GM23248 (cell line): ENCODE measurements at regions not wholly inside any gene's neighbourhood (a gene's known extent, or its start where the extent isn't known, plus 50 kb on each side); places are given as distances from the start of the nearest gene placed in this dataset.

ENCODE experiments used
- DNase-seq: peaks from one replicate; pipeline ENCODE4 v3.0.0-alpha.2; 2015
- H2AFZ ChIP-seq: fragments of 200-600 bp; sonication (generic); 2 replicates; pipeline ENCODE4 v1.6.1; 2016; ENCODE audit warnings: antibody characterized with exemption
- H3F3A ChIP-seq: fragments of 200-600 bp; sonication (generic); 2 replicates; pipeline ENCODE4 v1.6.1; 2016; ENCODE audit warnings: mild to moderate bottlenecking, antibody characterized with exemption, mixed run types; ENCODE audit not compliant: insufficient read depth
- H3K27ac ChIP-seq: fragments of 200-600 bp; sonication (generic); 2 replicates; pipeline ENCODE4 v1.5.1; 2016; ENCODE audit warnings: mild to moderate bottlenecking
- H3K27me3 ChIP-seq: fragments of 200-600 bp; sonication (generic); replicated peaks from 2 replicates; pipeline ENCODE4 v1.6.1; 2016; ENCODE audit warnings: mild to moderate bottlenecking; ENCODE audit not compliant: insufficient read depth
- H3K36me3 ChIP-seq: fragments of 200-600 bp; sonication (generic); 2 replicates; pipeline ENCODE4 v1.6.1; 2016; ENCODE audit warnings: low read depth, mild to moderate bottlenecking
- H3K4me1 ChIP-seq: fragments of 200-600 bp; sonication (generic); 2 replicates; pipeline ENCODE4 v1.6.1; 2016; ENCODE audit warnings: mild to moderate bottlenecking; ENCODE audit not compliant: insufficient read depth
- H3K4me2 ChIP-seq: fragments of 200-600 bp; sonication (generic); one replicate; pipeline ENCODE4 v1.6.1; 2016; ENCODE audit warnings: mild to moderate bottlenecking; ENCODE audit not compliant: unreplicated experiment
- H3K4me3 ChIP-seq: fragments of 200-600 bp; sonication (generic); 2 replicates; pipeline ENCODE4 v1.5.1; 2016; ENCODE audit warnings: mild to moderate bottlenecking
- H3K79me2 ChIP-seq: fragments of 200-600 bp; sonication (generic); 2 replicates; pipeline ENCODE4 v1.6.1; 2016; ENCODE audit warnings: mild to moderate bottlenecking; ENCODE audit not compliant: insufficient read depth
- H3K9ac ChIP-seq: fragments of 200-600 bp; sonication (generic); 2 replicates; pipeline ENCODE4 v1.6.1; 2016; ENCODE audit warnings: mild to moderate bottlenecking
- H3K9me2 ChIP-seq: fragments of 200-600 bp; sonication (generic); 2 replicates; pipeline ENCODE4 v1.6.1; 2016; ENCODE audit warnings: mixed run types, mild to moderate bottlenecking, moderate library complexity; ENCODE audit not compliant: insufficient read depth
- H3K9me3 ChIP-seq: fragments of 200-600 bp; sonication (generic); one replicate; pipeline ENCODE4 v1.6.1; 2017; ENCODE audit warnings: low read depth
- H4K20me1 ChIP-seq: fragments of 200-600 bp; sonication (generic); 2 replicates; pipeline ENCODE4 v1.6.0; 2016; ENCODE audit not compliant: insufficient read depth
- EZH2 ChIP-seq: fragments of 200-600 bp; sonication (generic); IDR thresholded peaks from 2 replicates; pipeline ENCODE4 v1.6.1; 2018; ENCODE audit warnings: antibody characterized with exemption, mild to moderate bottlenecking; ENCODE audit not compliant: insufficient read depth, poor library complexity, severe bottlenecking
- EZH2phosphoT487 ChIP-seq: fragments of 200-600 bp; sonication (generic); IDR thresholded peaks from 2 replicates; pipeline ENCODE4 v1.6.1; 2018; ENCODE audit warnings: antibody characterized with exemption, moderate library complexity, mild to moderate bottlenecking, low read depth; ENCODE audit not compliant: insufficient read depth
- WGBS, 2 experiments: methylation state at CpG; one replicate each; pipeline ENCODE4 v1.1.6; 2015 to 2017; ENCODE audit warnings: low lambda C conversion rate in 2 of 2, low coverage in 1 of 2; ENCODE audit errors: missing lambda C conversion rate in 2 of 2; 5-methylcytosine and 5-hydroxymethylcytosine counted together
- in situ Hi-C: fragments of 300-500 bp; cut with MboI; formaldehyde crosslinking; loops from 2 replicates; pipeline ENCODE4 v1.15.0; 2020

GRCh38 chr20:22338140-22338708 lies 246.1 kb downstream of the FOXA2 start:
- no peak overlapping the region for H2AFZ ChIP-seq
- no peak overlapping the region for H3K4me2 ChIP-seq
- no peaks in the 10 kb centered on the region for H3K9me3 ChIP-seq
- no peaks in the 10 kb centered on the region for H3K4me1 ChIP-seq
- no peak for DNase-seq
- H3K79me2 ChIP-seq = no peaks in the 10 kb centered on the region
- H4K20me1 ChIP-seq = no peaks in the 10 kb centered on the region
- H3F3A ChIP-seq = no peaks in the 10 kb centered on the region
- no peaks in the 10 kb centered on the region for H3K9me2 ChIP-seq
- no peak overlapping the region for H3K9ac ChIP-seq
- peaks cover 11% of the 10 kb centered on the region; the same call in 1 of the 2 replicates for H3K27me3 ChIP-seq
- H3K36me3 ChIP-seq = no peaks in the 10 kb centered on the region
- in situ Hi-C loops = loop anchor here (10.0 to 25.0 kb wide), 3 partner anchors 347 to 999 kb away; no protein-coding TSS in a partner anchor
- TF ChIP-seq EZH2phosphoT487 = no peak
- no peak for TF ChIP-seq EZH2
- WGBS, 2 experiments = 34 to 43% methylated on average over 6 of the region's 6 CpGs
- no peak overlapping the region for H3K27ac ChIP-seq
- H3K4me3 ChIP-seq = no peak overlapping the region

- peaks cover 11% of the 10 kb centered on the region; the same call in 1 of the 2 replicates for H3K27me3 ChIP-seq
- H3K9ac ChIP-seq = no peak overlapping the region
- no peak overlapping the region for H3K4me2 ChIP-seq
- in situ Hi-C loops = loop anchor here (10.0 to 25.0 kb wide), 3 partner anchors 350 to 1002 kb away; no protein-coding TSS in a partner anchor
- H3K27ac ChIP-seq = no peak overlapping the region
- H3K9me2 ChIP-seq = no peaks in the 10 kb centered on the region
- no peak for DNase-seq
- H2AFZ ChIP-seq = no peak overlapping the region
- no peaks in the 10 kb centered on the region for H3K79me2 ChIP-seq
- 17 to 28% methylated on average over 4 of the region's 4 CpGs for WGBS, 2 experiments
- no peaks in the 10 kb centered on the region for H3K4me1 ChIP-seq
- H3K36me3 ChIP-seq = no peaks in the 10 kb centered on the region
- no peaks in the 10 kb centered on the region for H3F3A ChIP-seq
- H4K20me1 ChIP-seq = no peaks in the 10 kb centered on the region
- no peak overlapping the region for H3K4me3 ChIP-seq
- TF ChIP-seq EZH2 = no peak
- TF ChIP-seq EZH2phosphoT487 = no peak
- no peaks in the 10 kb centered on the region for H3K9me3 ChIP-seq
Measured at GRCh38 chr20:22335210-22335609, 249.2 kb downstream of the FOXA2 start.

- in situ Hi-C loops = loop anchor here (10.0 to 25.0 kb wide), 3 partner anchors 351 to 1003 kb away; no protein-coding TSS in a partner anchor
- DNase-seq = peak; percentile 79
- Histone ChIP-seq H3K36me3 (no peaks in the 10 kb centered on the region), H2AFZ (no peak overlapping the region), H3K27me3 (peaks cover 8% of the 10 kb centered on the region; the same call in 1 of the 2 replicates), H4K20me1 (no peaks in the 10 kb centered on the region), H3K9ac (no peak overlapping the region), H3K4me3 (no peak overlapping the region), H3K27ac (no peak overlapping the region), H3K9me3 (no peaks in the 10 kb centered on the region), H3K9me2 (no peaks in the 10 kb centered on the region), H3K4me1 (no peaks in the 10 kb centered on the region), H3K79me2 (no peaks in the 10 kb centered on the region), H3K4me2 (no peak overlapping the region), H3F3A (no peaks in the 10 kb centered on the region)
- WGBS, 2 experiments = 29 to 30% methylated on average over 19 of the region's 19 CpGs
- TF ChIP-seq EZH2phosphoT487 = no peak
- no peak for TF ChIP-seq EZH2
Measured at GRCh38 chr20:22333885-22334545, 250.4 kb downstream of the FOXA2 start.

- Histone ChIP-seq H3K4me2 (no peak overlapping the region), H3F3A (no peaks in the 10 kb centered on the region), H4K20me1 (no peaks in the 10 kb centered on the region), H3K79me2 (no peaks in the 10 kb centered on the region), H3K27me3 (no peaks in the 10 kb centered on the region), H3K9me2 (no peaks in the 10 kb centered on the region), H3K4me1 (no peaks in the 10 kb centered on the region), H3K9me3 (no peaks in the 10 kb centered on the region), H3K4me3 (no peak overlapping the region), H3K36me3 (no peaks in the 10 kb centered on the region), H2AFZ (no peak overlapping the region), H3K9ac (no peak overlapping the region), H3K27ac (no peak overlapping the region)
- no peak for DNase-seq
- in situ Hi-C loops = no loop called here
- 0 to 8% methylated on average over 2 of the region's 2 CpGs for WGBS, 2 experiments
- TF ChIP-seq EZH2phosphoT487 = no peak
- TF ChIP-seq EZH2 = no peak
Measured at GRCh38 chr20:22324505-22324904, 259.9 kb downstream of the FOXA2 start.
